Epithelial cell of proximal tubule (primary cell): ENCODE measurements at regions not wholly inside any gene's neighbourhood (a gene's known extent, or its start where the extent isn't known, plus 50 kb on each side); places are given as distances from the start of the nearest gene placed in this dataset.

Experiments used
- DNase-seq: peaks from one replicate; pipeline ENCODE4 v3.0.0-alpha.2; 2011; ENCODE audit warnings: low read depth
- H3K4me3 ChIP-seq: 2 replicates; pipeline ENCODE4 v1.5.1; 2011; ENCODE audit warnings: low read depth, mild to moderate bottlenecking, low read length
- TF ChIP-seq, protein P1 (sequence below): conservative IDR thresholded peaks from 2 replicates; pipeline ENCODE4 v1.5.1; 2012; ENCODE audit warnings: low read depth, mild to moderate bottlenecking, low read length

DNA sequence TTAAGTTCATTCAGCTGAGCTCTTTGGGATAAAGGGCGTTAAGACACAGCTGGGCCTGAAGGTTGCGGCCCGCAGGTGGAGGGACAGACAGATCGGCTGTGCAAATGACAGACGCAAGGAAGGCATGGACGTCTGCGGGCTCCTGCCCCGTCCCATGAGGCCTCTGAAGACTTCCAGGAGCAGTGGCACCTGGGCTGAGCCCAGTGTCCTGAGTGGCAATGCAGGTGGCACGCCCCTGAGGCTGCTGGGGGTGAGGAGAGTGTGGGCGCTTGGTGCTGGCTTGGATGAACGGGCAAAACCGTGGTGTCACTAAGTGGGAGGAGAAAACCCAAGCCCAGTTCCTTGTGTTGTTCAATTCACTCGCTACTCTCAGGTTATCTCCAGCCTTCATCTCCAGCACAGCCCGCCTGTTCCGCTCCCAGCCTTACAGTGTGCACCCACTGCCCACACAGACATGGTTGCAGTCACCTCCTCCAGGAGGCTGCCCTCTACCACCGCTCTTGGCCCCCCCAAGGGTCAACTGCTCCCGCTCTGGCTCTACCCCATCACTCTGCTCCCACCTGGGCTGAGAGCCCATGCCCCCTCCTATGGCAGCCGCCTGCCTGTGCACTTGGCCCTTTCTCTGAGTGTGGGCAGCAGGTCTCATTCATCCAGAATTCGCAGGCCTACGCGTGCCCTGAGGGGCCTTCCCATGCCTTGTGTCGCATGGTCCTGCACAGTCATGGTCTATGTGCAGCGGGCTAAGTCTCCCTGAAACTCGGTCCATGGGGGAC lies 50.3 kb downstream of the PTGR3 start:
- DNase-seq = no peak
- TF ChIP-seq, protein P1, sequence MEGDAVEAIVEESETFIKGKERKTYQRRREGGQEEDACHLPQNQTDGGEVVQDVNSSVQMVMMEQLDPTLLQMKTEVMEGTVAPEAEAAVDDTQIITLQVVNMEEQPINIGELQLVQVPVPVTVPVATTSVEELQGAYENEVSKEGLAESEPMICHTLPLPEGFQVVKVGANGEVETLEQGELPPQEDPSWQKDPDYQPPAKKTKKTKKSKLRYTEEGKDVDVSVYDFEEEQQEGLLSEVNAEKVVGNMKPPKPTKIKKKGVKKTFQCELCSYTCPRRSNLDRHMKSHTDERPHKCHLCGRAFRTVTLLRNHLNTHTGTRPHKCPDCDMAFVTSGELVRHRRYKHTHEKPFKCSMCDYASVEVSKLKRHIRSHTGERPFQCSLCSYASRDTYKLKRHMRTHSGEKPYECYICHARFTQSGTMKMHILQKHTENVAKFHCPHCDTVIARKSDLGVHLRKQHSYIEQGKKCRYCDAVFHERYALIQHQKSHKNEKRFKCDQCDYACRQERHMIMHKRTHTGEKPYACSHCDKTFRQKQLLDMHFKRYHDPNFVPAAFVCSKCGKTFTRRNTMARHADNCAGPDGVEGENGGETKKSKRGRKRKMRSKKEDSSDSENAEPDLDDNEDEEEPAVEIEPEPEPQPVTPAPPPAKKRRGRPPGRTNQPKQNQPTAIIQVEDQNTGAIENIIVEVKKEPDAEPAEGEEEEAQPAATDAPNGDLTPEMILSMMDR = no peak

DNA sequence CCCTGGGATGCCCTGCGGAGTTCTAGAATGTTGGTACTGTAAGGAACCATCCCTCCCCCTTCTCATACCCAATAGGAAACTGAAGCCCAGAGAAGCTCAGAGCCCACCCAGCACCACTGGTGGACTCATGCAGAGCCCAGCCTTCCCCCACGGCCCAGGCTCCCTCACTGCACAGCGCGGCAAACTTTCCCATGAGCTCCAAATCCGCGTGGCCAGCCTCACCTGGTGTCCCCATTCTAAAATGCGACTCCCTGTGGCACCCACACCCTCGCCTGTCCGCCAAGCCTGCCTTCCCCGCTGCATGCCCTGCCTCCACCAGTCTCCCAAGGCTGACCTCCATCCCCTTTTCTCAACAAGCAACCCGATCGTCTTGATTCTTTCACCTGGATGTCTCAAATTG lies 51.1 kb downstream of the PTGR3 start:
- DNase-seq = no peak
- TF ChIP-seq, protein P1 = no peak
- H3K4me3 ChIP-seq = no peak overlapping the region

More for the DNA sequence above, 50.3 kb downstream of the PTGR3 start:
- no peak overlapping the region for H3K4me3 ChIP-seq

DNA sequence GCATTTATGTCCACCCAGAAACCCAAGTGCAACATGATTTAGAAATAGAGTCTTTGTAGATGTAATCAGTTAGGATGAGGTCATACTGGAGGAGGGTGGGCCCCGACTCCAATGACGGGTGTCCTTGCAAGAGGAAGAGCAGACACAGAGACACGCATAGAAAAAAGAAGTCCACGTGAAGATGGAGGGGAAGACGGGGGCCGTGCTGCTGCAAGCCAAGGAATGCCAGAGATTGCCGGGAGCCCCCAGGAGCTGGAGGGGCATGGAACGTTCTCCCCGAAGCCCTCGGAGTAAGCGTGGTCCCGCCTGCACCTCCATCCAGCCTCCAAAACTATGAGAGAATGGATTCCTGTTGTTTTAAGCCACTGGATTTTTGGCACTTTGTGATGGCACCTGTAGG lies 51.6 kb downstream of the PTGR3 start:
- TF ChIP-seq, protein P1 = no peak
- H3K4me3 ChIP-seq = no peak overlapping the region
- no peak for DNase-seq

DNA sequence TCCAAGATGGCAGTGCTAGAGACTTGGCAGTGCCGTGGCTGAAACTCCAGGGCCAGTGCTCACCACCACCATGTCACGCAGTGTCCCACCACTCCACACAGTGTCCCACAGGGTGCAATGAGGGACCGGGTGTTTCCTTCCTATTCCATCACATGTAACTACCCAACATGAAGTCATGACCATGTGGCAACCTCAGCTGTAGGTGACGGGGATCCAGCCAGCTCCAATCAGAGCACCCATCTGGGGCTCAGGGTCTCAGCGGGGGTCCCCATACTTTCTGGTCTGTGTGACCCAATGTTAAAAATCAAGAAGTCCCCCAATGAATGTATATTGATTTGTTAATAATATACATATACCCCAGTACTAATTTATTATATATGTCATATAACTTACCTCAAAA lies 52.1 kb downstream of the PTGR3 start:
- no peak overlapping the region for H3K4me3 ChIP-seq
- DNase-seq = no peak
- TF ChIP-seq, protein P1 = no peak

GRCh38 chr18:75156139-75156750 lies 52.7 kb downstream of the PTGR3 start:
- DNase-seq = no peak
- H3K4me3 ChIP-seq = no peak overlapping the region
- TF ChIP-seq, protein P1 = no peak

DNA sequence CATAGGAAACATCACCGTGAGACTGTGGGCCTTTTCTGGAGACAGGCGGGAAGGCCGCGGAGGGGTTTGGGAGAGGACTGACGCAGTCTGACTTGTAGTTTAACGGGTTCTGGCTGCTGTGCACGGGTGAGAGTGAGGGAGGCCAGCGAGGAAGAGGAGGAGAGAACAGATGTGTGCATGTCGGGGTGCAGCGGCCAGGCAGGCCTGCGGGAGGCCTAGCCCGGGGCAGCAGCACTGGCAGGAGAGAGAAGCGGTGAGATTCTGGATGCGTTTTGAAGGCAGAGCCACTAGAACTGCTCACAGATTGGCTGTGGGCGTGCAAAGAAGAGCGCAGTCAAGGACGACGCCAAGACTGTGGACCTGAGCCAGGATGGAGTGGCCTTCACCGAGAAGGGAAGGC lies 53.9 kb downstream of the PTGR3 start:
- no peak for DNase-seq
- H3K4me3 ChIP-seq = no peak overlapping the region
- TF ChIP-seq, protein P1 = no peak

DNA sequence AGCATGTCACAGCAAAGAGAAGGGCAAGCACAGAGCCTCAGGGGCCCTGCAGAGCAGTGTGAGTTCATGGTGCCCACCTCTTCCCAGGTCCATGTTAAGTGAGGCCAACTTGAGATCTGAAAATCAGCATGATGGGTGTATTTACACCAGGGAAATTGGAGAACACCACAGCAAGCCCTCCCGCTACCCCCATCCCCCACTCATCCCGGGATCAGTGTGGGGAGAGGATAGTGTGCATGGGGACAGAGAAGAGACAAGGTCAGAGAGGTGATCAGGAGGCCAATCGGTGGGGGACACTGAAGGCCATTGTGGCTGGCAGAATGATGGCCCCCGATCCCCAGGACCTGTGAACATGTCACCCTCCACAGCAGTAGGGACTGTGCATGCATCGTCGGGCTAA lies 54.7 kb downstream of the PTGR3 start:
- no peak overlapping the region for H3K4me3 ChIP-seq
- TF ChIP-seq, protein P1 = no peak
- DNase-seq = no peak
